KG1 (cell line): ENCODE measurements at regions not wholly inside any gene's neighbourhood (a gene's known extent, or its start where the extent isn't known, plus 50 kb on each side); places are given as distances from the start of the nearest gene placed in this dataset.
A peak's percentile ranks its signal among the peaks of the same experiment; 100 is the strongest.

Source experiments
- DNase-seq: peaks from one replicate; lab custom pipeline; 2025; lab: John Stamatoyannopoulos, UW

- no peak for DNase-seq
These were observed 347.5 kb upstream of the ASIC2 start for GRCh38 chr17:33640629-33641028.

- no peak for DNase-seq
These were observed 348.9 kb upstream of the ASIC2 start for GRCh38 chr17:33642002-33642401.

GRCh38 chr17:33647956-33648355 lies 354.9 kb upstream of the ASIC2 start:
- no peak for DNase-seq

- no peak for DNase-seq
These were observed 357.2 kb upstream of the ASIC2 start for GRCh38 chr17:33650304-33650703.

GRCh38 chr17:33651686-33652085 lies 358.6 kb upstream of the ASIC2 start:
- no peak for DNase-seq

GRCh38 chr17:33652731-33653398 lies 359.8 kb upstream of the ASIC2 start:
- no peak for DNase-seq

GRCh38 chr17:33653399-33653788 lies 360.3 kb upstream of the ASIC2 start:
- DNase-seq = no peak

- DNase-seq = no peak
These were observed 364.1 kb upstream of the ASIC2 start for GRCh38 chr17:33657181-33657580.

- DNase-seq = no peak
These were observed 368.9 kb upstream of the ASIC2 start for GRCh38 chr17:33661975-33662374.

- DNase-seq = no peak
These were observed 371.2 kb upstream of the ASIC2 start for GRCh38 chr17:33664116-33664840.

GRCh38 chr17:33667052-33667509 lies 374.0 kb upstream of the ASIC2 start:
- DNase-seq = no peak

- DNase-seq = no peak
These were observed 374.6 kb upstream of the ASIC2 start for GRCh38 chr17:33667671-33668070.

GRCh38 chr17:33668516-33668915 lies 375.4 kb upstream of the ASIC2 start:
- no peak for DNase-seq

- DNase-seq = no peak
These were observed 378.4 kb upstream of the ASIC2 start for GRCh38 chr17:33671491-33671890.

GRCh38 chr17:33674685-33675084 lies 381.6 kb upstream of the ASIC2 start:
- DNase-seq = peak; percentile 38

GRCh38 chr17:33676444-33676843 lies 383.3 kb upstream of the ASIC2 start:
- DNase-seq = no peak

GRCh38 chr17:33679595-33679994 lies 386.5 kb upstream of the ASIC2 start:
- no peak for DNase-seq

- no peak for DNase-seq
These were observed 387.4 kb upstream of the ASIC2 start for GRCh38 chr17:33680472-33680871.

GRCh38 chr17:33682599-33682998 lies 389.5 kb upstream of the ASIC2 start:
- DNase-seq = no peak

- no peak for DNase-seq
These were observed 391.6 kb upstream of the ASIC2 start for GRCh38 chr17:33684735-33685134.

- DNase-seq = no peak
These were observed 393.1 kb upstream of the ASIC2 start for GRCh38 chr17:33686171-33686570.

- no peak for DNase-seq
These were observed 394.7 kb upstream of the ASIC2 start for GRCh38 chr17:33687831-33688230.

- no peak for DNase-seq
These were observed 395.7 kb upstream of the ASIC2 start for GRCh38 chr17:33688771-33689170.

GRCh38 chr17:33689725-33690124 lies 396.6 kb upstream of the ASIC2 start:
- no peak for DNase-seq
